Peyer's patch (tissue), 4 donors: ENCODE measurements at regions not wholly inside any gene's neighbourhood (a gene's known extent, or its start where the extent isn't known, plus 50 kb on each side); places are given as distances from the start of the nearest gene placed in this dataset.

Experiments
- CTCF ChIP-seq, 6 experiments: fragments of 450-650 bp in 4 of 6; fragments of 200-600 bp in 2 of 6; sonication (generic) in 1 of 6; IDR thresholded peaks; one replicate each; pipeline ENCODE4 v1.5.1; 2017 to 2019; ENCODE audit warnings: antibody characterized with exemption in 6 of 6, mild to moderate bottlenecking in 3 of 6, moderate library complexity in 1 of 6
- POLR2A ChIP-seq, 2 donors: fragments of 450-650 bp; IDR thresholded peaks; one replicate each; pipeline ENCODE4 v1.5.1; 2017; ENCODE audit warnings: antibody characterized with exemption in 2 of 2, mild to moderate bottlenecking in 2 of 2, moderate library complexity in 2 of 2

DNA sequence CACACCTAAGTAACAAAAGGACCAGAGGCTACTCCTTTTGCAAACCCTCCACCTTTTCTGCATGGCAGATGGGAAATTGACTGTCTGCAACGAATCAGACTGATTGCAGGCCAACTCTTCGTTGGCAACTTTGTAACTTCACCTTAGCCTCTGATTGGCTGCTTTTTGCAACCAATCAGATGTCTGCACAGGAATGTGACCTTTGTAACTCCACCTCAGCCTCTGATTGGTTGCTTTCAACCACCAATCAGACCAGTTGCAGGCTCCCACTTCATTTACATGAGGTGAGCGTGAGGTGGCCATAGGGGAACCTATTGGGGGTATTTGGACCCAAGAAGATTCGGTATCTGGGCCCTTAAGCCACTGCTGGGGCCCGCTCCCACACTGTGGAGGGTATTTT, 209.0 kb downstream of the EN1 start:
- TF ChIP-seq CTCF (IDR thresholded peaks at IDR 0.05) (no peak), POLR2A (IDR thresholded peaks at IDR 0.05) (no peak)
